ENCODE measurements at regions not wholly inside any gene's neighbourhood (a gene's known extent, or its start where the extent isn't known, plus 50 kb on each side); places are given as distances from the start of the nearest gene placed in this dataset.
"Not testable (repeated sequence)": the region's sequence is repeated elsewhere in the genome, so short reads cannot be mapped to it uniquely, and the experiment has no call there.

GRCh38 chr2:9708683-9709538, 78.1 kb upstream of the YWHAQ start:
- DNase-seq (ENCODE audit: low read depth): no peak

GRCh38 chr2:9709539-9710285, 78.9 kb upstream of the YWHAQ start:
- DNase-seq (ENCODE audit: low read depth): no peak

- peak; percentile 12 for DNase-seq (ENCODE audit: low read depth)
Measured at GRCh38 chr2:9710311-9710710, 79.5 kb upstream of the YWHAQ start.

GRCh38 chr2:9712263-9712662, 81.5 kb upstream of the YWHAQ start:
- DNase-seq (ENCODE audit: low read depth): no peak

DNA sequence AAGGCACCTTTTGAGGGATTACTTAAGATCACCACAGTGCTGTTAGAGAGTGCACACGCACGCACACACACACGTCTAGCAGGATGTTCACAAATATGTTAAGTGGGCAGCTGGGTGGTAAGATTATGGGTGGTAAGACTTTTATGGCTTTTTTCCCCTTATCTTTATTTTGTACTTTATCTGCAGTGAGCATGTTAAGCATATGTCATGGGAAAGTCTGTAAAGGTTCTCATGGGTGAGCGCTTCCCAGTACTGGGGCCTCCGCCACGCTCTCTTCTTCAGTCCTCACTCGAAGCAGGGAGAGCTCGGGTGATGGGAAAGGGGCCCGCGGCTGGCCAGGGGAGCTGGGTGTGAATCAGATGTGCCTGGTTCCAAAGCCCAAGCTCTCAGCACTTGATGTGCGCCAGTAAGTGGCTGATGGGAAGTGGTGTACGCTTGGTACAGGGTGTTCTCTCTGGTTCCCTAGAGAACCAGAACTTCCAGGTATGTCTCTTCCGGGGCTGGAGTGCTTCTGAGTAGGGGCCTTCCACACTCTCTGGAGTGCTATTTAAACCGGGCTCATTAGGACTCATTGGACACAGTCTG, 83.9 kb upstream of the YWHAQ start:
- DNase-seq (ENCODE audit: low read depth): no peak

GRCh38 chr2:9715238-9715637, 84.4 kb upstream of the YWHAQ start:
- no peak for DNase-seq (ENCODE audit: low read depth)

DNA sequence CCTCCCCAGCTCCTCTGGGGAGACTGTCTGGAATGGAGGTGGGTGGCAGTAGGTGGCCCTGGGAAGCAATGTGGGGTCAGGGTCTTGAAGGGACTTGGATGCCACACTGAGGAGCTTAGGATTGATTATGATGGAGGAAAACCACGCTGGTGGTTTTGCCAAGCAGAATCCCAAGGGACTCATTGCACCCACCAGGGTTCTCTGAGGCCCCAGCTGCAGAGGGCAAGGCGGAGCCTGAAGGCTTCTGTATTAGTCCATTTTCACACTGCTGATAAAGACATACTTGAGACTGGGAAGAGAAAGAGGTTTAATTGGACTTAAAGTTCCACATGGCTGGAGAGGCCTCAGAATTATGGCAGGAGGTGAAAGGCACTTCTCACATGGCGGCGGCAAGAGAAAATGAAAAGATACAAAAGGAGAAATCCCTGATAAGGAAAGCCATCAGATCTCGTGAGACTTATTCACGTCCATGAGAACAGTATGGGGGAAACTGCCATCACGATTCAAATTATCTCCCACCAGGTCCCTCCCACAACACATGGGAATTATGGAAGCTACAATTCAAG, 87.2 kb upstream of the YWHAQ start:
- no peak for DNase-seq (ENCODE audit: low read depth)

- DNase-seq (ENCODE audit: low read depth): no peak
Measured at GRCh38 chr2:9720352-9721093, 89.7 kb upstream of the YWHAQ start.

- DNase-seq (ENCODE audit: low read depth): no peak
Measured at GRCh38 chr2:9721344-9721743, 90.5 kb upstream of the YWHAQ start.

GRCh38 chr2:9722451-9722850, 91.7 kb upstream of the YWHAQ start:
- DNase-seq (ENCODE audit: low read depth): no peak

- DNase-seq (ENCODE audit: low read depth): no peak
Measured at GRCh38 chr2:9724565-9724964, 93.8 kb upstream of the YWHAQ start.

DNA sequence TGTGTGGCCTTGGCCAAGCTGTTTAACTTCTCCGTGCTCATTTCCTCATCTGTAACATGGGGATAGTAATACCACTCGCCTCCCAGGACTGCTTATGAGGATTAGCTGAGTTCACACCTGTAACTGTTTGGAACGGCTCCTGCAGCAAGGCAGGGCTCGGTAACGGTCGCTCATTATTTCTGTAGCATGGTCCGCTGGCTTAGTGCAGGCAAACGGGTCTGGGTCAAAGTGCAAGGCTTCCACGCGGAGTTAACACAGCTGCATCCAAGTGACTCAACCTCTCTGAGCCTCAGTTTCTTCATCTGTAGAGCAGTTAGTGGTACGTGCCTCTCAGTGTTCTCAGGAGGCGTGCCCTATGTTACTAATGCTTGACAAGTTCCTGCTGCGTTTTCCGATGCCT, 94.3 kb upstream of the YWHAQ start:
- no peak for DNase-seq (ENCODE audit: low read depth)

- not testable (repeated sequence) for DNase-seq (ENCODE audit: low read depth)
Measured at GRCh38 chr2:9726016-9726415, 95.2 kb upstream of the YWHAQ start.

DNA sequence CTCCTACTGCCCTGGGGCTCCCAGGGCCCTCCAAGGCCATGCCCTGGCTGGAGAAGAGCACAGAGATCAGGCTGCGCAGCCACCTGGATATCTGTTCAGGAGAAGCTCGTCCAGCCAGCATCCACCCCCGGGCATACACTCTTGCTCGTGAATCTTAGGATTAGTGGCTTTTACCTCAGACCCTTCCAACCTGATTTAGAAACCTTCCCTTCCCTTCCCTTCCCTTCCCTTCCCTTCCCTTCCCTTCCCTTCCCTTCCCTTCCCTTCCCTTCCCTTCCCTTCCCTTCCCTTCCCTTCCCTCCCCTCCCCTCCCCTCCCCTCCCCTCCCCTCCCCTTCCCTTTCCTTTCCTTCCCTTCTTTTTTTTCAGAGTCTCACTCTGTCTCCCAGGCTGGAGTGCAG, 99.7 kb upstream of the YWHAQ start:
- not testable (repeated sequence) for DNase-seq (ENCODE audit: low read depth)

GRCh38 chr2:9732824-9733223, 102.0 kb upstream of the YWHAQ start:
- no peak for DNase-seq (ENCODE audit: low read depth)

DNA sequence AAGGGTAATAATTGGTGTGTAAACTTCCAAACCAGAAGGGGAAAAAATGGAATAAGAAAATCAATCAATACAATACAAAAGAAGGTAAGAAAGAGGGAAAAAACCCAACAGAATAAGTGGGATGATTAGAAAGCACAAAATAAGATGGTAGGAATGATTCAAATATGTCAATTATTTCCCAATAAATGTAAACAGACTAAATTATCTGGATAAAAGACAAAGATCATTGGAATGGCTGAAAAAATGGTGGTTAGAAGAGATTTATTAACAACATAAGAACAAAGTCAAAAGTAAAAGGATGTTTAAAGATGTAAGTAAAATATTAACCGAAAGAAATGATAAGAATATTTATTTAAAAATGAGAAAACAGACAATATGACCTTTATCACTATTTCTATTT, 103.5 kb upstream of the YWHAQ start:
- DNase-seq (ENCODE audit: low read depth): no peak

DNA sequence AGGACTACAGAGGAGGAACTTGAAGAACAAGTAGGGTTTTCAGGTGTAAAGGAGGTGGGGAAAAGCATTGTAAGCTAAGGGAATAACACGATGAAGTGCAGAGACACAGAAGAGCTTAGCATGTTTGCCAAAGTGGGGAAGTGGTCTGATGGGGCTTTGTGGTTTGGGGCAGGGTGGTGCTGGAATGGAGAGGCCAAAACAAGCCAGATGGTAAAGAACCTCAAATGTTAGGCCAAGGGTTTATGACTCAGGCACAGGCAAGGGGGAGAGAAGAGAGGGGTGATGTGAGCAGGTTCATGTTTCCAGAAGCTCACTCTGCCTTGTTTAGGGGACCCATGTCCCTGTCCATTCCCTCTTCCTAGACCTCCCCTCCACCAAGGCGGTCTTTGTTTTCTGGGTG, 104.5 kb upstream of the YWHAQ start:
- no peak for DNase-seq (ENCODE audit: low read depth)

DNA sequence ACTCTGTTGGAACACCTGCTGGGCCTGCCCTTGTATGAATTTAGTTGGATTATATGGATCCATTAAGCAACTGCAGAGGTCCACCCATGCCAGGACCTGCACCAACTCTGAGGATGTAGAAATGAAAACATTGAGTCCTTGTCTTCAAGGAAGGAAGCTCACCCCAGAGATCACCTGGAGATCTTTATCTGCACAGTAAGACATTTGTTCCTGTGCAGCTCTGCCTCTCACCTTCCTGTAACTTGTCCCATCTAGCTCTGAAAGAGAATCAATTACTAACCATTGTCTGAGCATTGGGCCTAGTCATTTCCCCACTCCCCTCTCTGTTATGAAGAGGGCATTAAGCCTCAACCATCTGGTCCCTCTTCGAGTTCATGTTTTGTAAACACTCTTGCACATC, 105.2 kb upstream of the YWHAQ start:
- no peak for DNase-seq (ENCODE audit: low read depth)

DNA sequence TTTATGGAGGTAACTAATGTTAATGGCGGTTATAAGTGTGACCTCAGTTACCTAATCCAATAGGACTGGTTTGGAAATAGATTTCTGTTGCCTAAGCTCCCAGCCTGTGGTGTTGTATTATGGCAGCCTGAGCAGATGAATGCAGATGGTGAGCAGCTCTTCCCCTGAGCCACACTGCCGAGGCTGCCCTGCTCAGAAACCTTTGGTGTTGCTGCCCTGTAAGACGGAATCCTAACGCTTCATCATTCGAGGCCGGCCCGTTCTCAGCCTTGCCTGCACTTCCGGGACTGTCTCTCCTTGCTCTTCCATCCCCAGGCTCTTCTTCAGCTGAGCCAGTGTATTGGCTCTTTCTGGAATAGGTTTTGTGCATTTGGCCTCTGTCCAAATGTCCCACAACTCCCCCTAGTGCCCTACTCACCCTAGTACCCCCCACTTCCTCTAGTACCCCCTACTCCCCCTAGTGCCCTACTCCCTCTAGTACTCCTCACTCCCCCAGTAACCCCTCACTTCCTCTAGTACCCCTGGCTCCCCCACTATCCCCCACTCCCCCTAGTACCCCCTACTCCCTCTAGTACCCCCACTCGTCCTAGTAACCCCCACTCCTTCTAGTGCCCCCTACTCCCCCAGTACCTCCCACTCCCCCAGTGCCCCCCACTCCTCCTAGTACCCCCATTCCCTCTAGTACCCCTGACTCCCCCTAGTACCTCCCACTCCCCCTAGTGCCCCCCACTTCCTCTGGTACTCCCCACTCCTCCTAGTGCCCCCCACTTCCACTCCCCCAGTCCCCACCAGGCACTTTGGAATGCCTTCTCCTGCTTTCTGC, 106.0 kb upstream of the TAF1B start:
- DNase-seq (ENCODE audit: low read depth): peak; percentile 40

DNA sequence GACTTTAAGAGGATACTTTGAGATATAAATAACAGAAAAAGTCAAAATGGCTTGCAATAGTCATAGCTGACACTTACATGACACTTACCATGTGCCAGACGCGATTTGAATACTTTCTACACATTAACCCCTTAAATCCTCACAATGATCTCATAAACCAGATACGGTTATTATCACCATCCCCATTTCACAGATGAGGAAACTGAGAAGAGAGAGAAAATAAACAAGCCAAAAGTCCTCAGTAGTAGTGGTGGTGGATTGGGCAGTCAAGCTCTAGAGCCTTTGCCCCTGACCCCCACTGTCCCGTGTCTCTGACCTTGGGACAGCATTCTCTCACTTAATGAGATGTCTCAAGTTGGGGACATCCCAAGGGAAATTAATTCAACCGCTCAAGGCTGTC, 105.2 kb upstream of the TAF1B start:
- DNase-seq (ENCODE audit: low read depth): no peak
